ENCODE measurements at regions not wholly inside any gene's neighbourhood (a gene's known extent, or its start where the extent isn't known, plus 50 kb on each side); places are given as distances from the start of the nearest gene placed in this dataset.
A peak's percentile ranks its signal among the peaks of the same experiment; 100 is the strongest.
"Not testable (repeated sequence)": the region's sequence is repeated elsewhere in the genome, so short reads cannot be mapped to it uniquely, and the experiment has no call there.

DNA sequence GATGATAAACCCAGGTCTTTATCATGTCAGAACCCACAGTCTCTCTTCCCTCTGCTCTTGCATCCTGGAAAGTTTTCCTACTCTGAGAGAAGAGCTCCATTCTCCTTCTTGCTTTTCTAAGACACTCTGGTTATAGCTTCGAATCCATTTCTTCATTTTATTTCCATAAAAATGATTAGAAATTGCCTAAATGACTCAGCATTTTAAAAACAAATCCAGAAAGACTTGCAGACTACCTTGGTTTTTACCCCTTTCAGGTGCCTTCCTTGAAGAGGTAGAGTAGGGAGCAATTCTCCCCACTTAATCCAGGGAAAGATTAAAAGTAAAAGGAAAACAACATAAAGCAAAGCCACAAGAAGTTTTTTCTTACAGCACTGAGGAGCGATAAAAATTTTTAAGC is 1256.0 kb downstream of the ROBO1 start:
- DNase-seq (ENCODE audit: low read depth in 2 of 2) = no peak
- no peak for TF ChIP-seq CTCF (IDR thresholded peaks at IDR 0.05; ENCODE audit: low read depth, low read length)
- no peak overlapping the region for H3K4me3 ChIP-seq (replicated peaks in 1 of 2; ENCODE audit: low read depth in 2 of 2, low read length in 2 of 2)

GRCh38 chr3:78512786-78513185 is 1255.0 kb downstream of the ROBO1 start:
- not testable (repeated sequence) for H3K4me3 ChIP-seq (replicated peaks in 1 of 2; ENCODE audit: low read depth in 2 of 2, low read length in 2 of 2); DNase-seq (ENCODE audit: low read depth in 2 of 2)

DNA sequence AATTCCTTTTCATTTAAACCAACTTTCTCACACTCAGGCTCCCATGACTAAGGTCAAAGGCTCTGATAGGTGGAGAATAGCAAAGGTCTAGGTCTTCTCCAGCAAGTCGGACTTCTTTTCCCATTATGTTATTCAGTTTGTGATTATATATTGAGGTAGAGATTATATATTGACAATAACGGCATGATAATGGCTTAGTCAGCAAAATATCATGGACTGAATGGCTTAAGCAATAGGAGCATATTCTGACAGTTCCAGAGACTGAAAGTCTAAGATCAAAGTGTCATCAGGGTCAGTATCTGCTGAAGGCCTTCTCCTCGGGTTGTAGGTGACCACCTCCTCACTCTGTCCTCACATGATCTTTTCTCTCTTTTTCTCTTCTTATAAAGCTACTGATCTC is 1251.4 kb downstream of the ROBO1 start:
- TF ChIP-seq CTCF (IDR thresholded peaks at IDR 0.05; ENCODE audit: low read depth, low read length) = no peak

GRCh38 chr3:78516937-78517336 is 1250.9 kb downstream of the ROBO1 start:
- H3K4me3 ChIP-seq (replicated peaks in 1 of 2; ENCODE audit: low read depth in 2 of 2, low read length in 2 of 2) = no peak overlapping the region
- TF ChIP-seq CTCF (IDR thresholded peaks at IDR 0.05; ENCODE audit: low read depth, low read length) = no peak
- no peak for DNase-seq (ENCODE audit: low read depth in 2 of 2)

More for the DNA sequence above, 1251.4 kb downstream of the ROBO1 start:
- no peak overlapping the region for H3K4me3 ChIP-seq (replicated peaks in 1 of 2; ENCODE audit: low read depth in 2 of 2, low read length in 2 of 2)
- no peak for DNase-seq (ENCODE audit: low read depth in 2 of 2)

- no peak for TF ChIP-seq CTCF (IDR thresholded peaks at IDR 0.05; ENCODE audit: low read depth, low read length)
These were observed 1249.8 kb downstream of the ROBO1 start for GRCh38 chr3:78517965-78518364.

GRCh38 chr3:78519281-78519680 is 1248.5 kb downstream of the ROBO1 start:
- no peak overlapping the region for H3K4me3 ChIP-seq (replicated peaks in 1 of 2; ENCODE audit: low read depth in 2 of 2, low read length in 2 of 2)
- no peak for TF ChIP-seq CTCF (IDR thresholded peaks at IDR 0.05; ENCODE audit: low read depth, low read length)
- DNase-seq (ENCODE audit: low read depth in 2 of 2) = peak in 1 of 2 donors; percentile 9

More at GRCh38 chr3:78517965-78518364, 1249.8 kb downstream of the ROBO1 start:
- no peak overlapping the region for H3K4me3 ChIP-seq (replicated peaks in 1 of 2; ENCODE audit: low read depth in 2 of 2, low read length in 2 of 2)
- DNase-seq (ENCODE audit: low read depth in 2 of 2) = no peak

GRCh38 chr3:78529601-78530000 is 1238.2 kb downstream of the ROBO1 start:
- no peak for TF ChIP-seq CTCF (IDR thresholded peaks at IDR 0.05; ENCODE audit: low read depth, low read length)
- no peak for DNase-seq (ENCODE audit: low read depth in 2 of 2)
- no peak overlapping the region for H3K4me3 ChIP-seq (replicated peaks in 1 of 2; ENCODE audit: low read depth in 2 of 2, low read length in 2 of 2)

Data from cardiac fibroblast (primary cell).